Adipocyte (in vitro differentiated cells): ENCODE measurements at regions not wholly inside any gene's neighbourhood (a gene's known extent, or its start where the extent isn't known, plus 50 kb on each side); places are given as distances from the start of the nearest gene placed in this dataset.
A peak's percentile ranks its signal among the peaks of the same experiment; 100 is the strongest.
"Not testable (repeated sequence)": the region's sequence is repeated elsewhere in the genome, so short reads cannot be mapped to it uniquely, and the experiment has no call there.

Source experiments
- DNase-seq: peaks from one replicate; pipeline ENCODE4 v3.0.0-alpha.2; 2015; ENCODE audit warnings: low read depth
- H3K27me3 ChIP-seq: replicated peaks from 2 replicates; pipeline ENCODE4 v1.7.0; 2013; ENCODE audit warnings: mild to moderate bottlenecking, low read length, moderate library complexity; ENCODE audit not compliant: control insufficient read depth, insufficient read depth
- H3K36me3 ChIP-seq: 2 replicates; pipeline ENCODE4 v1.7.0; 2013; ENCODE audit warnings: low read length, mild to moderate bottlenecking, moderate library complexity; ENCODE audit not compliant: control insufficient read depth, insufficient read depth, severe bottlenecking
- H3K4me1 ChIP-seq: 2 replicates; pipeline ENCODE4 v1.7.0; 2013; ENCODE audit warnings: mild to moderate bottlenecking, low read length, moderate library complexity; ENCODE audit not compliant: control insufficient read depth, insufficient read depth
- H3K4me3 ChIP-seq: 2 replicates; pipeline ENCODE4 v1.7.0; 2013; ENCODE audit warnings: mild to moderate bottlenecking, low read length, moderate library complexity
- H3K9ac ChIP-seq: 2 replicates; pipeline ENCODE4 v1.7.0; 2013; ENCODE audit warnings: mild to moderate bottlenecking, low read length, moderate library complexity
- H3K9me3 ChIP-seq: 2 replicates; pipeline ENCODE4 v1.7.0; 2013; ENCODE audit warnings: mild to moderate bottlenecking, low read length, moderate library complexity; ENCODE audit not compliant: control insufficient read depth

DNA sequence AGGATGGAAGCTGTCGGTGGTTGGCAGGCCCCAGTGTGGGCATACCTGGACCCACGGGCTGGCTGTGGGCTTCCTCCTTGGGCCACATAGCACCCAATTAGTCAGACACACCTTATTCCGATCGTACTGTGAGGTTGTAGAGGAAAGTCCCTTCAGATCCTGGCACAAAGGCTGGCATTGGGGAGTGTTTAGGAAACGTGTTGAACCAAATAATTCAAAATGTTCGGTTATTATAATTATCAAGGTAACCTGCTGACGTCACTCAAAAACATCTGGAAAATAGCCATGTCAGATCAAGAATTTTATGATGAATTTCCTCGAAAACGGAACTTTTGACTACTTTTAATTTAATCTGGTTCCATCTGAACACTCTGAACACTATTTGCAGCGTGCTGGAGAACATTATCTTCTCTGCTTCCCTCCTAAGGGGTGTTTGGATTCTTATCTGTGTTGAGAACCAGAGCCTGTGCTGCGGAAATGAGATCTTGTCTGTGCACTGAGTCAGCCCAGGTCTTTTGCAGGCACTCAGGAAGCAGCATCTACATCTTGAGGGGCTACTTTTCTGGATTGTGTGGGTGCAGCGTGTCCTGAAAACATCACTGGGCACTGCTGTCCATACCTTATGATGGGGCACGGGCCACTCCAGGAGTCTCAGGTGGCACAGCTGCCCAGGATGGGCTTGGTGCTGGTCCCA lies 100.3 kb downstream of the SLC25A47 start:
- Histone ChIP-seq H3K4me3 (peak overlapping the region; percentile 45), H3K4me1 (peaks cover 20% of the 10 kb centered on the region), H3K9ac (peak overlapping the region; percentile 9), H3K9me3 (no peaks in the 10 kb centered on the region), H3K36me3 (no peaks in the 10 kb centered on the region), H3K27me3 (no peaks in the 10 kb centered on the region)
- no peak for DNase-seq

- no peak overlapping the region for H3K4me3 ChIP-seq
- no peak for DNase-seq
- no peaks in the 10 kb centered on the region for H3K36me3 ChIP-seq
Measured at GRCh38 chr14:100424504-100425428, 101.6 kb downstream of the SLC25A47 start.

DNA sequence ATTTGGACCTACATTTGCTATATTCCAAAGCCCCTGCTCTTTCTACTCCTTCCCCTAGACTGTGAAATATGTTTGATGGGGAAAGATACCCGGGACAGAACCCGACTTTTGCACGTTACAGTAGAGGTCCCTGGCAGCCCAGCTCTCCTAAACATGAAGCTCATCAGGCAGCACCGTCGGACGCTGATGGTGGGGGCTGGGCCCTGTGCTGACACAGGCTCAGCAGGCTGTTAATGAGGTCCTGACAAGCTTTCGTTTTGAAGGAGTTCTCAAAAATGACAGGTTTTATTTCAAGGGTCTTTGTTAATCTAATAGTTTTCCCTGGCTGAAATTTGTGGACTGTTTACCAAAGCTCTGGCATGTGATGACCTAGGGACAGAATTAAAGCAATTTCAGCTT lies 102.3 kb downstream of the SLC25A47 start:
- no peaks in the 10 kb centered on the region for H3K9me3 ChIP-seq
- no peaks in the 10 kb centered on the region for H3K36me3 ChIP-seq
- peaks cover 27% of the 10 kb centered on the region for H3K4me1 ChIP-seq
- no peak for DNase-seq
- no peak overlapping the region for H3K9ac ChIP-seq
- H3K4me3 ChIP-seq, result no peak overlapping the region
- no peaks in the 10 kb centered on the region for H3K27me3 ChIP-seq

More at GRCh38 chr14:100424504-100425428, 101.6 kb downstream of the SLC25A47 start:
- H3K27me3 ChIP-seq, result no peaks in the 10 kb centered on the region
- H3K4me1 ChIP-seq, result peaks cover 27% of the 10 kb centered on the region
- no peak overlapping the region for H3K9ac ChIP-seq
- H3K9me3 ChIP-seq, result no peaks in the 10 kb centered on the region

DNA sequence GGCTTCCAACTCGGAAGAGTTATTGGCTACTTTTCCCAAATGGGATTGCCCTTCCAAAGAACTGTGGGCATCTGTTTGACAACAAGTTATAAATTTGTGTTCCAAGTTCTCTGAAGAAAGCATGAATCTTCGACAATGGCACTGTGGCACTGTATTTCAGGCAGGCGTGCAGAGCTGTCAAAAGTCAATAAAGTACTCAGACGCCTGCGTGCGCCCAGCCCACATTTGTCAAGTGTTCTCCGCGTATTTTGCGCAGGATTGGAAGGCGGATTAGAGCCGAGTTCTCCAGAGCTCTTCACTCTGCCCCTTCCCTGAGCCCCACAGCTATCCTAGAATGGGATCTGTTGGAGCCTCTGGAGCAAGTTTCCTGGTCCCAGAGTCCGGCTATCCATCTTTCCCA lies 103.2 kb downstream of the SLC25A47 start:
- Histone ChIP-seq H3K4me3 (no peak overlapping the region), H3K9me3 (no peaks in the 10 kb centered on the region), H3K4me1 (peaks cover 27% of the 10 kb centered on the region), H3K36me3 (no peaks in the 10 kb centered on the region), H3K27me3 (no peaks in the 10 kb centered on the region), H3K9ac (no peak overlapping the region)
- DNase-seq, result no peak

GRCh38 chr14:100427166-100427565 lies 104.0 kb downstream of the SLC25A47 start:
- Histone ChIP-seq H3K4me1 (peaks cover 26% of the 10 kb centered on the region), H3K27me3 (no peaks in the 10 kb centered on the region), H3K4me3 (no peak overlapping the region), H3K9me3 (no peaks in the 10 kb centered on the region), H3K9ac (no peak overlapping the region), H3K36me3 (no peaks in the 10 kb centered on the region)
- DNase-seq, result no peak

GRCh38 chr14:100428727-100429126 lies 105.6 kb downstream of the SLC25A47 start:
- no peak for DNase-seq
- Histone ChIP-seq H3K9ac (no peak overlapping the region), H3K4me3 (no peak overlapping the region), H3K27me3 (no peaks in the 10 kb centered on the region), H3K36me3 (no peaks in the 10 kb centered on the region), H3K9me3 (no peaks in the 10 kb centered on the region), H3K4me1 (peaks cover 19% of the 10 kb centered on the region)

- Histone ChIP-seq H3K4me1 (peaks cover 26% of the 10 kb centered on the region), H3K9me3 (no peaks in the 10 kb centered on the region), H3K27me3 (no peaks in the 10 kb centered on the region), H3K9ac (no peak overlapping the region), H3K4me3 (no peak overlapping the region), H3K36me3 (no peaks in the 10 kb centered on the region)
- DNase-seq, result no peak
Measured at GRCh38 chr14:100429537-100429936, 106.4 kb downstream of the SLC25A47 start.

DNA sequence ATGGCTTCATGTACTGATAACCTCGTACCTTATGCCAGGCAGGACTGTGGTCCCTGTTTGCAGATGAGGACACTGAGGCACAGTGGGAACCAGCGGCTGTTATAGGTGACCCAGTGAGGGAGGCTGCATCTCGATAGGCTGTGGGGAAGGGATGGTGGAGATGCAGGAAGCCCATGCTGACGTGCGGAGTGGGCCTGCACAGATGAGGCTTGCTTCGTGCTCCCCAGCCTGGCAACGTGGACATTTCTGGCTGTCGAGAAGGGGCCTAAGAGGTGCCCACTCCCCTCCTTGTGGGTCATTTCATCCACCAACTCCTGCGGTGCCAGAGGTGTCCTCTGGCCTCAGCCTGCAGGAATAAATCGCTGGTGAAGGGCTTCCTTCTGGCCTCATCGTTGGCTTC lies 107.4 kb downstream of the SLC25A47 start:
- peaks cover 30% of the 10 kb centered on the region for H3K4me1 ChIP-seq
- no peak overlapping the region for H3K4me3 ChIP-seq
- no peak for DNase-seq
- no peak overlapping the region for H3K9ac ChIP-seq
- H3K9me3 ChIP-seq, result no peaks in the 10 kb centered on the region
- no peaks in the 10 kb centered on the region for H3K27me3 ChIP-seq
- no peaks in the 10 kb centered on the region for H3K36me3 ChIP-seq

- not testable (repeated sequence) for H3K27me3 ChIP-seq, H3K4me3 ChIP-seq, H3K9ac ChIP-seq, H3K9me3 ChIP-seq, H3K36me3 ChIP-seq, DNase-seq
- peaks cover 30% of the 10 kb centered on the region for H3K4me1 ChIP-seq
Measured at GRCh38 chr14:100431461-100431860, 108.3 kb downstream of the SLC25A47 start.

GRCh38 chr14:100432652-100433427 lies 109.7 kb downstream of the SLC25A47 start:
- Histone ChIP-seq H3K9me3 (no peaks in the 10 kb centered on the region), H3K27me3 (no peaks in the 10 kb centered on the region), H3K36me3 (no peaks in the 10 kb centered on the region), H3K4me3 (no peak overlapping the region), H3K9ac (no peak overlapping the region), H3K4me1 (peaks cover 30% of the 10 kb centered on the region)
- DNase-seq, result no peak

DNA sequence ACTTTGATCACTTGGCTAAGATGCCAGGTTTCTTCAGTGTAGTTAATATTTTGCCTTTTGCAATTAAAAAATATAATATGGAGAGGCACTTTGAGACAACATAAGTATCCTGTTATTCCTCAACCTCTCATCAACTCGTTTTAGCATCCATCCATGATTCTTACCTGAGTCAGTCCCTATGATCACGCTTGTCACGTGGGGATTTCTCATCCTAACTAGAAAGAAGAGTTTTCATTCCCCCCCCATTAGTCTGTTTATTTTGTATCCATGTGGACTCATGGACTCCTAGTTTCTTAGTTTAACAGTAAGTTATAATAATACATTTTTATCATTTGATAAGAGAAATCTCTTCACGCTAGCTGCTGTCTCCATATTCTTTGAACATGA lies 110.3 kb downstream of the SLC25A47 start:
- no peak for DNase-seq
- H3K9me3 ChIP-seq, result no peaks in the 10 kb centered on the region
- H3K4me3 ChIP-seq, result no peak overlapping the region
- no peaks in the 10 kb centered on the region for H3K36me3 ChIP-seq
- H3K4me1 ChIP-seq, result peaks cover 25% of the 10 kb centered on the region
- H3K9ac ChIP-seq, result no peak overlapping the region
- no peaks in the 10 kb centered on the region for H3K27me3 ChIP-seq
